ENCODE measurements at regions not wholly inside any gene's neighbourhood (a gene's known extent, or its start where the extent isn't known, plus 50 kb on each side); places are given as distances from the start of the nearest gene placed in this dataset.

DNA sequence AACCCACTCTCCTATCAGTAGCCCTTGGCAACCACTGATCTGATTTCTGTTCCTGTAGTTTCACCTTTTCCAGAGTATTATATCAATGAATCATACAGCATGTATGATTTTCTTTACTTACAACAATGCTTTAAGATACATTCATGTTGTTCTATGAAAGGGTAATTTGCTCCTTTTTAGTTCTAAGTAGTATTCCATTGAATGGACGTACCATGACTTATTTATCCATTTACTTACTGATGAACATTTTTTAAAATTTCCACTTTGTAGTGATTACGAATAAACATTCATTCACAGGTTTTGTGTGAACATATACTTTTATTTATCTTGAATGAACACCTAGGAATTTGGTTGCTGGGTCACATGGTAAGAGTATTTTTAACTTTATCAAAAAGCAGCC is 620.8 kb downstream of the HTR1A start:
- ATAC-seq (no peak), DNase-seq (no peak)

- DNase-seq (no peak), ATAC-seq (no peak)
Measured at GRCh38 chr5:63323926-63324325, 638.3 kb downstream of the HTR1A start.

- DNase-seq (no peak), ATAC-seq (no peak)
Measured at GRCh38 chr5:63314551-63314950, 647.7 kb downstream of the HTR1A start.

DNA sequence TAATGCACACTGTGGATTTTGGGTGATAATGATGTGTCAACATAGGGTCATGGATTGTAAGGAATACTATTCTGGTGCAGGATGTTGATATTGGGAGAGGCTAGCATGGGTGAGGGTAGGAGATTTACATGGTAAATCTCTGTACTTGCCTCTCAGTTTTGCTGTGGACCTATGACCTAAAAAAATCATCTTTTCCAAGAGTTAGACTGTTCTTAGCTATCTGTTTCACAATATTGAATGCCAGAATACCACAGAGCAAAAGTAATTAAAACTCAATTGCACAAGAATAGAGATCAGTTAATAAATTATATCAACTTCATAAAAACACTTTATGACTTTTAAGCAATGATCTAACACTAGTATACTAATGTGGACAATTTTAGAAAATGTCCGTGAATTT is 651.6 kb downstream of the HTR1A start:
- DNase-seq = no peak
- no peak for ATAC-seq

DNA sequence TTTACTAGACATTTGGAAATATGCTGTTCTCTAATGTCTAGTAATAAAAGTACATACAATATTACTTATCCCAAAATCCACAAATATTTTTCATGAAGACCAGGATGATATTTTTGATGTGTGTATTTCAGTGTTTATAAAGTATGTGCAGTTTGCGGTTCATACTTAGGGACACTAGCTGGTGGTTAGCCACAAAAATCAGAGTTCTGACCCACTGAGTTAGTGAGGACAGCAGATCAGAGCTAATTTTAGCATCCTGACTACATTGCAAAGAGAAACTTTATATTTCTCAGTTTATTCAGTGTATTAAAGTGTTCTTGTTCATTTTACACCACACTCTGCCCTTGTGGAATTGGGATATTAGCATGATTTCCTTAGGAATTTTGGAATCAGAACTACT is 655.3 kb downstream of the HTR1A start:
- ATAC-seq (no peak), DNase-seq (no peak)

- ATAC-seq (no peak), DNase-seq (no peak)
Measured at GRCh38 chr5:63293317-63293716, 668.9 kb downstream of the HTR1A start.

DNA sequence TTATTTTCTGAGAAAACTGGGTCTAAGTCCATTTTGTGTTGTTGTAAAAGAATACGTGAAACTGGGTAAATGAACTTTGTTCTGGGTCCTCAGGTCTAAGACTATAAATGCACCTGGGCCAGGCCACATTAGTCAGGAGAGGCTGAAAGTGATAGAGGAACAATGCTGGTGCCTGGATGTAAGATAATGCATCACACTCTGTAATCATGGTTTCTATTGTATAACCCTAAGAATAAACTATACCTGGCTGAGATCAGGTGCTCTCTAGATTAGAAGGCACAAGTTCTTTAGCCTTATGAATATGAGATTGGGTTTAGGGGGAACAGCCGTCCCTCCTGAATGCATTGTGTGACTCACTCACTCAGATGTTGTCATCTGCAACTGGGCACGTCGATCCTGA is 675.5 kb downstream of the HTR1A start:
- DNase-seq (no peak), ATAC-seq (no peak)

GRCh38 chr5:63263411-63263810 is 684.8 kb downstream of the LRRC70 start:
- DNase-seq (no peak), ATAC-seq (no peak)

DNA sequence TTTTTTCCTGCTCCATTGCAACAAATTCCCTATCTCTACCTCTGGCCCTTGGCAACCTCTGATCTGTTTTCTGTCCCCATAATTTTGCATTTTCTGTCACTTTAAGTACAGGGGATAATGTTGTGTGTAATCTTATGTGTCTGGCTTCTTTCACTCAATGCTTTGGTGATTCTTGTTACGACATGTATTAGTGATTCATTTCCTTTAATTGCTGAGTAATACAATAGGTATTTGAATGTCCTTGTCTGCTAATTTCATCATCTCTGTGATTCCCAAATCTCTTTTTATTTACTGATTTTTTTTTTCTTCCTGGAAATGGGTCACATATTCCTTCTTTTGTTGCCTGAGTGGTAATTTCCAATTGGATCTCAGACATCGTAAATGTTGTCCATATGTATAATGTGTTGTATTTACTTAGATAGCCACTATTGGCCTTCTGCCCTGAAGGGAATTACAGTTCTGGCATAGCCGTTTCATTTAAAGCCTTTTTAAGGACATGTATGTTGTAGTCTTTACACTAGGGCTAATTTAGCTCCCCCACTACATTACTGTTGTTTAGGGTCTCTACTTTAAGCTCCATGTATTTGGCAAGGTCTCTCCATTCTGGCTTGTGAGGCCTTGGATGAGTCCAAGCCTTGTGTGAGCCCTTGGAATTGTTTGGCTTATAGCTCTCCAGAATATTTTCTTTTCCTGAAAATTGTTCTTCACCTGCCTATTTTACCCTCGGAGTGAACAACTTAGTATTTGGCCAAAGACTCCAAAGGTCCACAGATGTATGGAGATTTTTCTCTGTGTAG is 683.8 kb downstream of the LRRC70 start:
- ATAC-seq (no peak), DNase-seq (no peak)

GRCh38 chr5:63261695-63262094 is 683.1 kb downstream of the LRRC70 start:
- ATAC-seq (no peak), DNase-seq (no peak)

- DNase-seq (no peak), ATAC-seq (no peak)
Measured at GRCh38 chr5:63255594-63255993, 677.0 kb downstream of the LRRC70 start.

- ATAC-seq = no peak
- DNase-seq = no peak
Measured at GRCh38 chr5:63250939-63251338, 672.3 kb downstream of the LRRC70 start.

GRCh38 chr5:63249960-63250359 is 671.3 kb downstream of the LRRC70 start:
- ATAC-seq (no peak), DNase-seq (no peak)

DNA sequence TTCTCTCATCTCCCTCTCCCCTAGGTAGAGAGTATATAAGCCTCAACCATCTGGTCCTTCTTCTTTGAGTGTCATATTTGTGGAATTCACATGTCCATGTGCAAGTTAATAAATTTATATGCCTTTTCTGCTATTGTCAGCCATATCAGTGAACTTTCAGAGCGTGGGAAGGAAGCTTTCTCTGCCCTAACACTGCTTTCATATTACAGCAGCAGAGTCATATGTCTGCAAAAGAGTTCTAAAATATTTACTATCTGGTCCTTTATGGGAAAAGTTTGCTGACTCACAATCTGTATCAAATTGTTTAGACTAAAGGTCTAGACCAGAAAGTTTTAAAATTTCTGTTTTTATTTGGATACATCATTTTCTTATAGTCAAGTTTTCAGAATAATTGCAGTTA is 669.0 kb downstream of the LRRC70 start:
- ATAC-seq = no peak
- no peak for DNase-seq

DNA sequence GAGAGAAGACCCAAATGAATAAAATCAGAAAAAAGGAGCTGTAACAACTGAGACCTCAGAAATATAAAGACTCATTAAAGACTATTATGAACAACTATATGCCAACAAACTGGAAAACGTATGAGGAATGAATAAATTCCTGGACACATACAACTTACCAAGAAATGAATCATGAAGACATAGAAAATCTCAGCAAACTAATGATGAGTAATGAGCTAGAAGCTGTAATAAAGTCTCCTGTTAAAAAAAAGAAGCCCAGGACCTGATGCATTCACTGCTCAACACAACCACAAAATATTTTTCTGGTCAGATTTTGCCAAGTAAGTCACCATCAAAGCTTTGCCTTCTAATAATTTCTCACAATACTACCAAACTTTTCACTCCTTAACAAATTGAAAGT is 666.7 kb downstream of the LRRC70 start:
- no peak for DNase-seq
- ATAC-seq = no peak

DNA sequence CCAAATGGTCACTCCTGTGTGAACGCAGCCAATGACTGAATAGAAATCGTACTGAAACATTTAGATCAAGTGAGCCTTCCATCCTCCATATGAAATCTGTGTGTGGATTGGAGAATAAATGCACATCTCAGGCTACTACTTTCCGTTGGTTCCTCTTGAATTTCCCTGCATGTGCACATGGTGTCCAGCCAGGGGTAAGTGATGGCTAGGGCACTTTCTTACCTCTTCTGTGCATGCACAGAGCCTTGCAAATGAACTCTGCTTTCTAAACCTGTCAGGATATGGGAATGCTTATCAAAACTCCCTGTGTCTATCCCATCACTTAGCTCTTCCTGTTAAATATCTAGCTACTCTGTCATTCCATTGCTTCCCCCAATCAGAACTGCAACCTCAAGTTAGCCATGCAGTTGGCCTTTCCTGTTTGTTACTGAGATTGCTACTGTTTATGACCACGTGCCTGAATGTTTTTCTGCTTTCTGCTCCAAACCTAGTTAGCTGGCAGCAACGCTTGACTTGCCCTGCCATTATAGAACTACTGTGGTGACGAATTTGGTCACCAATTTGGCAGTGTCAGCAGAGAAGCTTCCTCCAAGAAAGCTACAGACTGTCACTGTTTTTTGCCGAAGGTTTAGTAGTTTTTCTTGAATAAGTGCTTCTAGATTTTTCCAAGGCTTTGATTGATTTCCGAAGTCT is 661.6 kb downstream of the LRRC70 start:
- ATAC-seq = no peak
- no peak for DNase-seq

GRCh38 chr5:63233911-63234310 is 655.3 kb downstream of the LRRC70 start:
- ATAC-seq (no peak), DNase-seq (no peak)

- no peak for DNase-seq
- ATAC-seq = no peak
Measured at GRCh38 chr5:63233361-63233760, 654.7 kb downstream of the LRRC70 start.

GRCh38 chr5:63230754-63231153 is 652.1 kb downstream of the LRRC70 start:
- ATAC-seq = no peak
- DNase-seq = no peak

- no peak for ATAC-seq
- DNase-seq = no peak
Measured at GRCh38 chr5:63228154-63228553, 649.5 kb downstream of the LRRC70 start.

DNA sequence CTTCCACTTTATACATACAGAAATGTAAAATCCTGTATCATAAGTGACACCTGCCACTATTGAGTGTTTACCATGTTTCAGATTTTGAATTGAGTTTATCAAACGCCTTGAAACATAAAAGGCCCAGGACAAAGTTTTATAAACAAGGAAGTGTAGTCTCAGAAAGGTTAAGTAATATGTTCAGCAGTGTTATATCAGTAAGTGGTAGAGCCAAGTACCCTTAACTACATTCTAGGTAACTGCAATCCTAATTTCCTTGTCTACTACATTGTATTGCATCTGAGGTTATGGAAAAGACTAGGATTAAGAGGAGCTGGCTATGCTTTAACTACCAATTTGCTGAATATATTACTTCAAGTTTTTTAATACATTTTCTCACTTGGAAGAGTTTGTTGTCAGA is 641.6 kb downstream of the LRRC70 start:
- no peak for ATAC-seq

GRCh38 chr5:63217422-63217821 is 638.8 kb downstream of the LRRC70 start:
- DNase-seq = no peak
- ATAC-seq = no peak

More for the DNA sequence above, 641.6 kb downstream of the LRRC70 start:
- no peak for DNase-seq

GRCh38 chr5:63213256-63213655 is 634.6 kb downstream of the LRRC70 start:
- ATAC-seq = no peak
- DNase-seq = no peak

All from stimulated activated naive CD8-positive, alpha-beta T cell treated with anti-CD3 and anti-CD28 coated beads, Interleukin-15, Interleukin-2, amounts not matched to agents 100 U/mL and 50 U/mL, for 24 hours (primary cell).